ENCODE measurements at regions not wholly inside any gene's neighbourhood (a gene's known extent, or its start where the extent isn't known, plus 50 kb on each side); places are given as distances from the start of the nearest gene placed in this dataset.

DNA sequence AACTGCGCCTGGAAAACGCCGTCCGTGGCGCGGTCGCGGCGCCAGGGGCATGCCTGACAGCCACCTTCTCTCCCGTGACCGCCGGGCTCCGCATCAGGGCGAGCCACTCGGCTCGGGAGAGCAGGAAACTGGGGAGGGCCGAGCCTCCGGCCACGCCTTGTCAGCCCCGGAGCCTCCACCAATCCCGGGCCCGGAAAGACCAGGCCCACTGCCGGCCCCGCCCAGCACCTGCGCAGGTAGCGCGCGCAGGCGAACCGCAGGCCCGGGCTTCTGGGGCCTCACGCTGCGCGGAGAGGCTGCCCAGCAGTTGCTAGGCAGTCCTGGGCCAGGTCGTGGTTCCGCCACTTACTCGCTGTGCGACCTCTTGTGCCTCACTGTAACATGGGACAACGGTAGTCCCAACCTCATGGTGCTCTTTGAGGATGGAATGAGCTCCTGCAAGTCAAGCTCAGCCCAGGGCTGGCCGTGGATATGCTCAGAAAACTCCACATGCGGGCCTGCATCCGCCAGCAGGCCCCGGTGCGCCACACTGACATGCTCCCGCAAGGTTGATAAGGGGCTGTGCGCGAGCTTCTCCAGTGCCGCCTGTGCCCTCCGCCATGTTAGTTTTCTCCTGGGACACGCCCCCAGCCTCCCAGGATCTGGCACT, 97.1 kb downstream of the INHBB start:
- no peak for TF ChIP-seq CTCF (IDR thresholded peaks at IDR 0.05)
- TF ChIP-seq EZH2 (IDR thresholded peaks at IDR 0.05; ENCODE audit: borderline replicate concordance, insufficient read depth, low read depth, low read length, poor library complexity, severe bottlenecking), result no peak

Data from B cell (primary cell).